HG03432 (cell line): ENCODE measurements at regions not wholly inside any gene's neighbourhood (a gene's known extent, or its start where the extent isn't known, plus 50 kb on each side); places are given as distances from the start of the nearest gene placed in this dataset.
"Not testable (repeated sequence)": the region's sequence is repeated elsewhere in the genome, so short reads cannot be mapped to it uniquely, and the experiment has no call there.

Source experiments
- ATAC-seq: cut with Tn5 transposase; IDR thresholded peaks from one replicate; pipeline ENCODE4 v1.9.1; 2021; ENCODE audit warnings: mild to moderate bottlenecking, moderate library complexity; ENCODE audit not compliant: unreplicated experiment

DNA sequence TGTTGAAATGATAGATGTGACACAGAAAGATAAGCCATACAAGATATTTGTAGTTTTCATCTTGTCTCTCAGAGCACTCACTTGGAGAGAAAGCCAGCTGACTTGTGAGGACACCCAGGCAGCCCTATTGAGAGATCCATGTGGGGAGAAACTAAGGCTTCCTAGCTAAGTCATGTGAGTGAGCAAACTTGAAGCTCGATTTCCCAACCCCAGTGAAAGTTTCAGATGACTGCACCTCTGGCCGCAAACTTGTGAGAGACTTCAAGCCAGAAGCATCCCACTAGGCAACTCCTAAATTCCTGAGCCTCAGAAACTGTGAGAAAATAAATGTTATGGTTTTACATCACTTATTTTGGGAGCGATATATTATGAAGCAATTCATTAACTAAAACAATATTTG, 832.3 kb downstream of the LTN1 start:
- ATAC-seq: no peak

DNA sequence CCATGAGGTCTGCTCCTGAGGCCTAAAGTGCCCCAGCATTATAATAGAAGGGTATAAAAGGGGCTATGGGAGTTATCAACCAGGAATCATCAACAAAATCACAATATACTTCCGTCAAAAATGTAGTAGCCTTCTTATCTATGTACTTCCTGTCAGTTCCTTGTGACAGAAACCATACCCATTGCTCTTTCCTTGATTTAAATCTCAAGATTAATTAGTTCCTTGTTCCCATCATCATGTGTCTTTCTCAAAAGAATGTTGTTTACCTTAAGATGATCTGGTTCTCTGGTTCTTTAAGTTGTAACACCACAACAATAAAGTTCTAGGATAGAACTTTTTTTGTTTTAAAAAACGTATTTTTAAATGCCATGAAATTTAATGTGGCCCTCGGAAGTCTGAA, 833.3 kb downstream of the LTN1 start:
- ATAC-seq: no peak

- no peak for ATAC-seq
Measured at GRCh38 chr21:28156590-28156989, 836.1 kb downstream of the LTN1 start.

DNA sequence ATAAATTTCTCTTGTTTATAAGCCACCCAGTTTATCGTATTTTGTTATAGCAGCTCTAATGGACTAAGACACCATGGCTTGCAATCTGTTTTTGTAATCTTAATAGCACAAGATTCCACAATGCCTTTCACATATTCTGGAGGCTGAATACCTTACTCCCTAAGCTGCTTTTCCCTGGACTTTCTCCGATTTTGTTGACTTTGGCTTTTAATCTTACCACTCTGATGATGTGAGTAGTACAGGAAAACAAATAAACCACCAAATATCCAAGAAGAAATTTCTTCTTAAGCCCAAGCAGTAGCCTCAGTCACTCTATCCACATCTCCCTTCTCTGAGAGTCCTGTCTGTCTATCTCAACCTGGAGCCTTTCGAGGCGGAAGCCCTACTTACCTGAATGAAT, 838.6 kb downstream of the LTN1 start:
- ATAC-seq: no peak

- no peak for ATAC-seq
Measured at GRCh38 chr21:28152732-28153131, 839.9 kb downstream of the LTN1 start.

GRCh38 chr21:28151758-28152157, 840.9 kb downstream of the LTN1 start:
- ATAC-seq: no peak

DNA sequence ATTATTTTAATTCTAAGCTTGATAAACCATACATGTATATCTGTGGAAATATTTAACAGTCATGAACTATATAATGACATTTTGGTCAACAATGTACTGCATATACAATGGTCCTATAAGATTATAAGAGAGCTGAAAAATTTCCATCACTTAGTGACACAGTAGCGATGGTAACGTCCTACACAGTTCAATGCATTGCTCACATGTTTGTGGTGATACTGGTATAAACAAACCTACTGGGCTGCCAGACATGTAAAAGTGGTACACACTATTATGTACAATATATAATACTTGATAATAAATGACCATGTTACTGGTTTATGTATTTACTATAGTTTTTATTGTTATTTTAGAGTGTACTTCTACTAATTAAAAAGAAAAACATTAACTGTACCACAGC, 841.9 kb downstream of the LTN1 start:
- ATAC-seq: no peak

DNA sequence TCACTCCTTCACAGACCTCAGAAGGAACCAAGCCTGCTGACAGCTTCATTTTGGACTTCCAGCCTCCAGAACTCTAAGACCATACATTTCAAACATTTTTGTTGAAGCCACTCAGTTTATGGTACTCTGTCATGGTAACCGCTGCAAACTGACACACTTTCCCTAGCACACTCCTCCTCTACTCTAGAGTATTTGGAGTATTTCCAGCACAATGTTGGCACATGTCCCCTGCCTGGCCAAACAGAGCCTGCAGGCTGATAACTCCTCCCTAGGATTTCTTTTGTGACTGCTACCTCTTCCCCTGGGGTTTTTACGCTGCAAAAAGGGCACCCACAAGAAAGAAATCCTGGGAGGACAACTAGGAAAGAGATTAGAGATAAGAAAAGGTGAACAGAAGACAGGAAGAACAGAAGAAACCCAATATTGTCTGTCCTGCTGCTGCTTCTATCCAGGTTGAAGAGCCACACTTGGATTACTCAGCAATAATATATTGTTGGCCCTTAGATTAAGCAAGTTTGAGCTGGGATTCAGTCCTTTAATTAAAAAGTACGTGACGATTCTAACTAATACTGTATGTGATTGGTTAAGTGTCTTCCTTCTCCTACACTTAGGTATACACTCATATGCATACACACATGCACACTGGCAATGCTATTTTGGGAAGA, 844.1 kb downstream of the LTN1 start:
- no peak for ATAC-seq

GRCh38 chr21:28144653-28145052, 848.0 kb downstream of the LTN1 start:
- ATAC-seq: no peak

DNA sequence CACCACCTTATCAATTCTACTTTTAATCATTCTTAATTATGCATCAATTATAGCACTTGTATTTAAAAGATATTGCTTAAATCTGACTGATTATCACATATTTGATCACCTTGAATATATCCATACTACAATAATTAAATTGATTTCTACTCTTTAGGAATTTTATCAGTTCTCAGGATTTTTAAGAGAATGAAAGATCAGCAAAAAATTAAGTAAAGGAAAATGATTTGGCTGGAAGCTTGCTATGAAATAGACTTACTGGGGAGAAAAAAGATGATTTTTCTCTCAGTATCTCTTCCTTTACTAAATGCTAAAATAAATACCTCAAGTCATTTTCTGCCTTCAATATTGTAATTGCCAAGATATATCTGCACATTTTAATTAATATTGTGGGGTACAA, 848.6 kb downstream of the LTN1 start:
- no peak for ATAC-seq

DNA sequence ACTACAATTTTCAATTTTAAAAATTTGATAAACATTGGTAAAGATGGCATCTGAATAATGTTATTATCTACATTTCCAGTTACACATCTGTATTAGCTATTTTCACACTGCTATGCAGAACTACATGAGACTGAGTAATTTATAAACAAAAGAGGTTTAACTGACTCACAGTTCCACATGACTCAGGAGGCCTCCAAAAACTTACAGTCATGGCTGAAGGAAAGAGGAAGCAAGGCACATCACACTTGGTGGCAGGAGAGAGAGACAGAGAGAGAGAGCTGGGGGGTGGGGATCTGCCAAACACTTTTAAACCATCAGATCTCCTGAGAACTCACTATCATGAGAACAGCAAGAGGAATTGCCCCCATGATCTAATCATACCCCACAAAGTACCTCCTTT, 850.0 kb downstream of the LTN1 start:
- no peak for ATAC-seq

GRCh38 chr21:28138272-28138671, 854.4 kb downstream of the LTN1 start:
- no peak for ATAC-seq

DNA sequence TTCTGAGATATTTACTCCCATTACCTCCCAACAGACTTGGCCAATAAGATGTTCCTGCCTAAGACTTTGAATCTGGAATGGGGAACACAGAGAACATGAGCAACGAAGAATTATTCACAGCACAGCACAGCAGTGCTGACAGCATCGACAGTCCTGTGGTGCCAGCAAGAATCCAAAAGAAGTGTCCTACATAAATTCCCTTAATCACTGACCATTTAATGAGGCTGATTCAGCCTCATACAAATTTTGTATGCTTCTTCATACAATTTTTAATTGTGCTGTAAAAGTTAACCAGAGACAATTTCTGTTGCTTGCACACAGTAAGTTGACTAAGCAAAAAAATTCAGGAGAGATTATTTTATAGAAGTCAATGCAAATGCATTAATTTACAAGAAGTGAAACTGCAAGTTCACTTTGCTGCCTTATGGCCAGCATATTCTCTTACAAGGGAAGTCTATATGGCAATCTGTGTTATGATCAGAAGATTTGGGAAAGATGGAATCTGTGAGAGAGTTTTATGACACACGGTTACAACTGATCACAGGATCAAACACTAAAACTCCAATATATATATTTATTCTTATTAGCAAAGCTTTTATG, 855.9 kb downstream of the LTN1 start:
- no peak for ATAC-seq

DNA sequence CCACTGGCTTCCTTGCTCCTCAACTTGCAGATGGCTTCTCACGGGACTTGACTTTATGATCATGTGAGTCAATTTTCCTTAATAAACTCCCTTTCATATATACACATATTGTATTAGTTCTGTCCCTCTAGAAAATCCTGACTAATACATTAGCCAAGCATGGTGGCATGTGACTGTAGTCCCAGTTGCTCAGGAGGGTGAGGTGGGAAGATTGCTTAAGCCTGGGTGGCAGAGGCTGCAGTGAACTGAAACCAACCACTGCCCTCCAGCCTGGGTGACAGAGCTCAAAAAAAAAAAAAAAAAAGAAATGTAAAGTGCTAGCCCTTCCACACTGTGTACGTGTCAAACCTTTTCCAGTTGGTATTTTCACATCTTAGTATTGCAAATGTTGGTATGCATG, 857.0 kb downstream of the LTN1 start:
- ATAC-seq: no peak

DNA sequence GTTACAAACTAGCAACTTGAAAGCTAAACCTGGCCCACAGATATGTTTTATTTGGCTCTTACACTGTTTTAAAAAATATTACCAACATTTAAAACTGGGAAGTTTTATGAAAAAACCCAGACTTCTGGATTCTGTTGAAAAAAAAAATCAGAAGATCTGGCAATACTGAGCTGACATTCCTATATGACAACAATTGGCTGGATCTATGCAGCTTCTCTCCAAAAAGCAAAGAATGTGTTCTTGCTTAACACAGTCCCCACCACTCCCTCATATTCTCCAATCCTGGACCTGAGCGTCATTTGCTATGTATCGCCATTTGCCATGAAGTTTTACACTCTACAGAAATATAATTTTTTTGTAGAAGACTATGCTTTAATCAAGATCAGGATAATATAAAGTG, 859.6 kb downstream of the LTN1 start:
- ATAC-seq: no peak

DNA sequence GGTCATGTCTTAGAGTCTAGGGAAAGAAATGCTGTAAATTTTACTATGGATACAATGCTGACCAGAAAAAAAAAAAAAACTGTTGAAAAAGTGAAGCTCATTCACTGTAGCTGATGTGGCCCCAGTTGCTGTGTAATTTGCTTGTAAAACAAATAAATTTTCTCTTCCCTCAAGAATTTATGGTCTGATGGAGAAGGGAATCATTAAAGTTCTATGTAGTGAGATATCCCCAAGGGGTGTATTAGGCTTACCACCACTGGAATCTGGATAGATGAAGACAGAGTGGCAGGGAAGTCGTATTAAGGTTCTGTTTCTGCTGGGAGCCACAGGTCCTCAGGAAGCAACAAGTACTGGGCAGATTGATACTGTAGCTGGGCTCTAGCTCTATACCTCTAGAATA, 860.0 kb downstream of the LTN1 start:
- ATAC-seq: no peak

DNA sequence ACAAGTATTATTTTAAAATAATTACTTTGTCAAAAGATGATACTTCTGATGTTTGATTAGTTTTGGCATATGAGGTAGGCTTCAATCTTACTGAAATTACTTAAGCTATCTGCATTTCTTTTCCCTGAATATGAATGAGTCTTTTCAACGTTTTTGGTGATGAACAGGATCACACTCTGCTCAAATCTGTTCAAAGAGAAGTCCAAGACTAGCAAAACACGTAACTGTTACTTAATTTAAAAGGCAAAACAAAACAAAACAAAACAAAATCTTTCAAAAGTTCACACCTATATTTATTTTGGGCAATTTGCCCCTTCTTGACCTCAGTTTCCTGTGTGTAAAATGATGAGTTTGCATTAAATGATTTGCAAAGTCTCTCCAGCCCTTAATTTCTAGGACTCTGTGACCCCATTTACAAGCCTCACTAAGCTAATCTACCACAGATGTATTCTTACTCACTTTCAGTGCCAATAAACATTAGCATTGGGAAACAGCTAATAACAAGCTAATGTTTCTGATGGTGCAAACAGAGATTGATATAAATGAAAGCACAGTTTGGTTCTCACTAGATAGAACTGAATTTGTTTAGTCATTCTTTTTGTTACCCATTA, 865.4 kb downstream of the LTN1 start:
- no peak for ATAC-seq

- ATAC-seq: no peak
Measured at GRCh38 chr21:28126521-28127174, 866.0 kb downstream of the LTN1 start.

GRCh38 chr21:28124541-28124940, 868.1 kb downstream of the LTN1 start:
- ATAC-seq: no peak

DNA sequence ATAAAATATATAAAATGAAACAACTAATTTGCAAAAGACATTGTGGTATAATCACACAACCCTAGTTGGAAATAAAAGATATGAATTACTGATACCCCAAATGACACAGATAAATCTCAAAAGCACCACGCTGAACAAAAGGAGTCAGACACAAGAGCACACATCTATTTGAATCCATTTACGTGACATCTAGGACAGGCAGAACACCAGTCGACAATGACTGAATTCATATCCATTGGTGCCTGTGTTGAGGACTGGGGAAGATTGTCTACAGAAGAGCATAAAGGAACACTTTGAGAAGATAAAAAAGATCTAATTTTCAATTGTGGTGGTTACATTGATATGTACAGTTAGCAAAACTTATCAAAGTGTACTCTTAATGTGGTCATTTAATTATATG, 874.1 kb downstream of the LTN1 start:
- no peak for ATAC-seq

GRCh38 chr21:28114986-28115385, 877.7 kb downstream of the LTN1 start:
- ATAC-seq: not testable (repeated sequence)

GRCh38 chr21:28113718-28114117, 879.0 kb downstream of the LTN1 start:
- no peak for ATAC-seq
